GM23338 (cell line): ENCODE measurements at regions not wholly inside any gene's neighbourhood (a gene's known extent, or its start where the extent isn't known, plus 50 kb on each side); places are given as distances from the start of the nearest gene placed in this dataset.

Source experiments
- ATAC-seq: fragments of 200-7000 bp; cut with Tn5 transposase; 3 replicates; pipeline ENCODE4 v1.9.1; 2020
- DNase-seq: peaks from one replicate; pipeline ENCODE4 v3.0.0-alpha.2; 2015; ENCODE audit warnings: low spot score
- H2AFZ ChIP-seq: fragments of 200-600 bp; sonication (generic); 2 replicates; pipeline ENCODE4 v1.8.0; 2016; ENCODE audit warnings: antibody characterized with exemption, mild to moderate bottlenecking, moderate library complexity
- H3F3A ChIP-seq: fragments of 200-600 bp; sonication (generic); replicated peaks from 2 replicates; pipeline ENCODE4 v1.8.0; 2017; ENCODE audit warnings: antibody characterized with exemption, mixed run types, low read depth
- H3K27ac ChIP-seq: fragments of 200-600 bp; sonication (generic); 2 replicates; pipeline ENCODE4 v1.6.1; 2016; ENCODE audit warnings: low read depth
- H3K27me3 ChIP-seq: fragments of 200-600 bp; sonication (generic); 2 replicates; pipeline ENCODE4 v1.8.0; 2016; ENCODE audit warnings: mild to moderate bottlenecking, mixed run types, moderate library complexity; ENCODE audit not compliant: insufficient read depth
- H3K36me3 ChIP-seq: fragments of 200-600 bp; sonication (generic); 2 replicates; pipeline ENCODE4 v1.8.0; 2016; ENCODE audit warnings: mild to moderate bottlenecking; ENCODE audit not compliant: insufficient read depth
- H3K4me1 ChIP-seq: fragments of 200-600 bp; sonication (generic); 2 replicates; pipeline ENCODE4 v1.8.0; 2016; ENCODE audit warnings: mild to moderate bottlenecking, moderate library complexity; ENCODE audit not compliant: insufficient read depth
- H3K4me2 ChIP-seq: fragments of 200-600 bp; sonication (generic); 2 replicates; pipeline ENCODE4 v1.7.1; 2017; ENCODE audit warnings: mixed run types
- H3K4me3 ChIP-seq: fragments of 200-600 bp; sonication (generic); 2 replicates; pipeline ENCODE4 v1.6.1; 2016; ENCODE audit warnings: mixed run types
- H3K79me2 ChIP-seq: fragments of 200-600 bp; sonication (generic); replicated peaks from 2 replicates; pipeline ENCODE4 v1.8.0; 2017; ENCODE audit warnings: mild to moderate bottlenecking; ENCODE audit not compliant: insufficient read depth
- H3K9me2 ChIP-seq: fragments of 200-600 bp; sonication (generic); 2 replicates; pipeline ENCODE4 v1.8.0; 2017; ENCODE audit not compliant: insufficient read depth
- H4K20me1 ChIP-seq: fragments of 200-600 bp; sonication (generic); replicated peaks from 2 replicates; pipeline ENCODE4 v1.8.0; 2017; ENCODE audit warnings: mild to moderate bottlenecking; ENCODE audit not compliant: insufficient read depth
- H3K27ac Mint-ChIP-seq: 2 replicates; pipeline ENCODE4 v1.8.0; 2020; ENCODE audit warnings: inconsistent platforms, mild to moderate bottlenecking, moderate library complexity, mixed read lengths
- H3K27me3 Mint-ChIP-seq: 3 replicates; pipeline ENCODE4 v1.8.0; 2022; ENCODE audit warnings: low read depth, mild to moderate bottlenecking, moderate library complexity, mixed read lengths, inconsistent platforms; ENCODE audit not compliant: insufficient read depth, poor library complexity
- H3K36me3 Mint-ChIP-seq: 3 replicates; pipeline ENCODE4 v1.8.0; 2021; ENCODE audit warnings: low read depth, mild to moderate bottlenecking, inconsistent platforms, moderate library complexity, mixed read lengths
- H3K4me1 Mint-ChIP-seq: 3 replicates; pipeline ENCODE4 v1.8.0; 2020; ENCODE audit warnings: mild to moderate bottlenecking, inconsistent platforms, mixed read lengths
- H3K4me3 Mint-ChIP-seq: 3 replicates; pipeline ENCODE4 v1.8.0; 2021; ENCODE audit warnings: moderate library complexity, mild to moderate bottlenecking, inconsistent platforms, mixed read lengths
- H3K9me3 Mint-ChIP-seq: 3 replicates; pipeline ENCODE4 v1.8.0; 2020; ENCODE audit warnings: moderate library complexity, mild to moderate bottlenecking, inconsistent platforms, mixed read lengths
- CREB1 ChIP-seq: fragments of 250-450 bp; sonication (Bioruptor Pico); IDR thresholded peaks from 2 replicates; pipeline ENCODE4 v1.5.0; 2020; ENCODE audit warnings: low read depth, mild to moderate bottlenecking, moderate library complexity
- CTCF ChIP-seq, 2 experiments: fragments of 200-600 bp in 1 of 2; sonication (generic) in 1 of 2; conservative IDR thresholded peaks; 2 replicates each; pipeline versions ENCODE4 v1.5.1 to v1.6.1; 2016 to 2017; ENCODE audit warnings: antibody characterized with exemption in 2 of 2, low read depth in 2 of 2, mild to moderate bottlenecking in 2 of 2, moderate library complexity in 1 of 2
- ETS1 ChIP-seq: IDR thresholded peaks from 2 replicates; pipeline ENCODE4 v1.6.1; 2016; ENCODE audit warnings: antibody characterized with exemption
- EZH2 ChIP-seq: fragments of 200-600 bp; sonication (generic); IDR thresholded peaks from one replicate; pipeline ENCODE4 v1.8.0; 2017; ENCODE audit warnings: antibody characterized with exemption, mild to moderate bottlenecking, low read depth; ENCODE audit not compliant: unreplicated experiment
- EZH2phosphoT487 ChIP-seq: fragments of 200-600 bp; sonication (generic); IDR thresholded peaks from one replicate; pipeline ENCODE4 v1.8.1; 2018; ENCODE audit warnings: antibody characterized with exemption; ENCODE audit not compliant: unreplicated experiment
- JUNB ChIP-seq: IDR thresholded peaks from one replicate; pipeline ENCODE4 v1.6.1; 2016; ENCODE audit warnings: antibody characterized with exemption; ENCODE audit not compliant: unreplicated experiment
- NANOG ChIP-seq: IDR thresholded peaks from 2 replicates; pipeline ENCODE4 v1.6.1; 2016; ENCODE audit warnings: antibody characterized with exemption, borderline replicate concordance
- POLR2AphosphoS5 ChIP-seq: IDR thresholded peaks from 2 replicates; pipeline ENCODE4 v1.6.1; 2016; ENCODE audit warnings: antibody characterized with exemption, low read depth
- REST ChIP-seq: IDR thresholded peaks from one replicate; pipeline ENCODE4 v1.6.1; 2018; ENCODE audit warnings: antibody characterized with exemption; ENCODE audit not compliant: unreplicated experiment
- STAT1 ChIP-seq: IDR thresholded peaks from one replicate; pipeline ENCODE4 v1.6.1; 2016; ENCODE audit warnings: antibody characterized with exemption; ENCODE audit not compliant: unreplicated experiment
- ZNF114 ChIP-seq: fragments of 250-450 bp; sonication (Bioruptor Pico); IDR thresholded peaks from 2 replicates; pipeline ENCODE4 v1.5.0; 2020; ENCODE audit warnings: mild to moderate bottlenecking, moderate library complexity
- ZNF331 ChIP-seq: fragments of 250-450 bp; sonication (Bioruptor Pico); IDR thresholded peaks from 2 replicates; pipeline ENCODE4 v1.5.0; 2020; ENCODE audit warnings: low read depth, mild to moderate bottlenecking, moderate library complexity
- ZNF462 ChIP-seq: fragments of 250-450 bp; sonication (Bioruptor Pico); IDR thresholded peaks from 2 replicates; pipeline ENCODE4 v1.5.0; 2020; ENCODE audit warnings: mild to moderate bottlenecking, moderate library complexity

- no peaks in the 10 kb centered on the region for H3K36me3 Mint-ChIP-seq
- H2AFZ ChIP-seq, result no peak overlapping the region; the same call in 1 of the 2 replicates
- H3K27me3 Mint-ChIP-seq, result no peaks in the 10 kb centered on the region
- no peaks in the 10 kb centered on the region for H3K27me3 ChIP-seq
- peaks cover 5% of the 10 kb centered on the region for H3K4me1 Mint-ChIP-seq
- 0 out of 2 replicates have a peak, but pooled peaks cover 4% of the 10 kb centered on the region for H3K4me1 ChIP-seq
- H3K9me2 ChIP-seq, result peaks cover 10% of the 10 kb centered on the region
- no peak overlapping the region for H3K27ac Mint-ChIP-seq
- no peaks in the 10 kb centered on the region for H3K9me3 Mint-ChIP-seq
- H3K79me2 ChIP-seq, result no peaks in the 10 kb centered on the region
- no peak for TF ChIP-seq EZH2phosphoT487
- no peak for TF ChIP-seq CREB1 (CRISPR knock-in tag)
- no peak for TF ChIP-seq ZNF331
- TF ChIP-seq POLR2AphosphoS5, result no peak
- TF ChIP-seq EZH2, result no peak
- no peak for TF ChIP-seq ZNF114
- no peak for TF ChIP-seq STAT1
- TF ChIP-seq CTCF (conservative IDR thresholded peaks at IDR 0.05; ENCODE audit: low read depth in 2 of 2), result no peak
- TF ChIP-seq ETS1, result no peak
- no peak for TF ChIP-seq REST
- TF ChIP-seq NANOG, result no peak
- TF ChIP-seq JUNB, result no peak
- no peak for TF ChIP-seq ZNF462 (CRISPR knock-in tag)
- no peaks in the 10 kb centered on the region for H3K36me3 ChIP-seq
- H3K4me3 Mint-ChIP-seq, result no peak overlapping the region
- no peaks in the 10 kb centered on the region for H4K20me1 ChIP-seq
- no peak overlapping the region for H3K4me3 ChIP-seq
- no peaks in the 10 kb centered on the region for H3F3A ChIP-seq
- DNase-seq, result no peak
- ATAC-seq, result no peak
- no peak overlapping the region for H3K27ac ChIP-seq
- H3K4me2 ChIP-seq, result no peak overlapping the region
These were observed 518.0 kb upstream of the ZP4 start for GRCh38 chr1:238408737-238409136.
